Naive thymus-derived CD4-positive, alpha-beta T cell (primary cell): ENCODE measurements at regions not wholly inside any gene's neighbourhood (a gene's known extent, or its start where the extent isn't known, plus 50 kb on each side); places are given as distances from the start of the nearest gene placed in this dataset.

Experiments used
- ATAC-seq: fragments of 150-1000 bp; cut with Tn5 transposase; 2 replicates; pipeline ENCODE4 v1.10.0; 2021; ENCODE audit warnings: mild to moderate bottlenecking, moderate library complexity
- CTCF ChIA-PET: fragments of 350-600 bp; sonication (Branson Sonifier 250); formaldehyde crosslinking; loops from one replicate; lab custom pipeline; 2021; ENCODE audit warnings: antibody characterized with exemption; lab: Charles Lee
- POLR2A ChIA-PET: fragments of 350-600 bp; sonication (Branson Sonifier 250); formaldehyde crosslinking; loops from one replicate; lab custom pipeline; 2021; ENCODE audit warnings: antibody characterized with exemption, inconsistent platforms; lab: Charles Lee
- DNase-seq, 9 donors: peaks; one replicate each; pipeline versions ENCODE4 v3.0.0 to v3.0.0-alpha.2; 2020 to 2022; ENCODE audit warnings: mixed read lengths in 1 of 9
- H3K27ac ChIP-seq: one replicate; pipeline ENCODE4 v1.7.0; 2013; ENCODE audit warnings: mild to moderate bottlenecking, low read depth, low read length, moderate library complexity
- H3K27me3 ChIP-seq, 2 donors: one replicate each; pipeline ENCODE4 v1.7.0; 2013; ENCODE audit warnings: low read length in 2 of 2, mild to moderate bottlenecking in 2 of 2, moderate library complexity in 2 of 2; ENCODE audit not compliant: control insufficient read depth in 2 of 2, insufficient read depth in 2 of 2
- H3K36me3 ChIP-seq, 3 experiments: 1 replicate in 2 of 3; 2 replicates in 1 of 3; pipeline ENCODE4 v1.7.0; 2013; ENCODE audit warnings: low read length in 3 of 3, mild to moderate bottlenecking in 3 of 3, moderate library complexity in 1 of 3; ENCODE audit not compliant: insufficient read depth in 3 of 3, control insufficient read depth in 2 of 3
- H3K4me1 ChIP-seq, 2 donors: one replicate each; pipeline ENCODE4 v1.7.0; 2013; ENCODE audit warnings: low read length in 2 of 2, mild to moderate bottlenecking in 2 of 2, moderate library complexity in 1 of 2; ENCODE audit not compliant: control insufficient read depth in 2 of 2, insufficient read depth in 2 of 2
- H3K4me3 ChIP-seq: 2 replicates; pipeline ENCODE4 v1.7.0; 2013; ENCODE audit warnings: mild to moderate bottlenecking, low read length
- H3K9me3 ChIP-seq, 3 experiments: 1 replicate in 2 of 3; 2 replicates in 1 of 3; pipeline ENCODE4 v1.7.0; 2013; ENCODE audit warnings: low read length in 3 of 3; ENCODE audit not compliant: control insufficient read depth in 2 of 3
- H3K27ac Mint-ChIP-seq, 9 donors: one replicate each; pipeline ENCODE4 v1.8.0; 2020 to 2022; ENCODE audit warnings: mixed read lengths in 9 of 9, mild to moderate bottlenecking in 8 of 9, moderate library complexity in 5 of 9, inconsistent platforms in 2 of 9
- H3K27me3 Mint-ChIP-seq, 5 donors: one replicate each; pipeline ENCODE4 v1.8.0; 2021 to 2022; ENCODE audit warnings: mixed read lengths in 5 of 5, mild to moderate bottlenecking in 1 of 5
- H3K36me3 Mint-ChIP-seq, 5 donors: one replicate each; pipeline ENCODE4 v1.8.0; 2020 to 2022; ENCODE audit warnings: mixed read lengths in 5 of 5, mild to moderate bottlenecking in 3 of 5, inconsistent platforms in 1 of 5
- H3K4me1 Mint-ChIP-seq, 7 donors: one replicate each; pipeline ENCODE4 v1.8.0; 2020 to 2022; ENCODE audit warnings: mixed read lengths in 7 of 7, mild to moderate bottlenecking in 3 of 7, inconsistent platforms in 1 of 7
- H3K4me3 Mint-ChIP-seq, 10 donors: one replicate each; pipeline ENCODE4 v1.8.0; 2020 to 2022; ENCODE audit warnings: mild to moderate bottlenecking in 10 of 10, mixed read lengths in 10 of 10, moderate library complexity in 6 of 10, inconsistent platforms in 2 of 10
- H3K9me3 Mint-ChIP-seq, 11 donors: one replicate each; pipeline ENCODE4 v1.8.0; 2020 to 2022; ENCODE audit warnings: mixed read lengths in 11 of 11, mild to moderate bottlenecking in 4 of 11, inconsistent platforms in 1 of 11, moderate library complexity in 1 of 11
- intact Hi-C, 2 donors: fragments of 100-400 bp; cut with micrococcal nuclease; formaldehyde crosslinking; loops; one replicate each; pipeline ENCODE4 v1.15.1; 2023

DNA sequence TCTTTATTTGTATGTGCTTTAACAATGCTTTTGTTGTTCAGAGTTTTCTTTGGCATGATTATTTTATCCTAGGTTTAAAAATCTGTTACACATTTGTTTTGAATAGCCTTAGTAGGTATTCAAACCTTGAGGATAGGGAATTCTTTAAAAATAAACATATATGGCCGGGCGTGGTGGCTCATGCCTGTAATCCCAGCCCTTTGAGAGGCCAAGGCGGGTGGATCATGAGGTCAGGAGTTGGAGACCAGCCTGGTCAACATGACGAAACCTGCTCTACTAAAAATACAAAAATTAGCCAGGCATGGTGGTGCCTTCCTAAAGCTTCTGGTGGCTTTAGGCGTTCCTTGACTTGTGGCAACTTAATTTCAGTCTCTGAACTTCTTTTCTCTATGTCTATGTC lies 743.3 kb upstream of the EPHA6 start:
- POLR2A ChIA-PET, result no interaction called here
- Mint-ChIP-seq H3K27ac (no peak overlapping the region), H3K9me3 (peaks cover 3 to 24% (median 5%) of the 10 kb centered on the region in 11 donors), H3K4me3 (no peak overlapping the region), H3K36me3 (no peaks in the 10 kb centered on the region), H3K27me3 (no peaks in the 10 kb centered on the region), H3K4me1 (no peaks in the 10 kb centered on the region)
- no peak for ATAC-seq
- Histone ChIP-seq H3K9me3 (peaks cover 0 to 6% (median 0%) of the 10 kb centered on the region in 3 experiments), H3K4me1 (no peaks in the 10 kb centered on the region), H3K4me3 (no peak overlapping the region), H3K36me3 (no peaks in the 10 kb centered on the region), H3K27ac (no peak overlapping the region), H3K27me3 (no peaks in the 10 kb centered on the region)
- CTCF ChIA-PET, result no interaction called here
- no peak for DNase-seq
- intact Hi-C loops, result no loop called here

DNA sequence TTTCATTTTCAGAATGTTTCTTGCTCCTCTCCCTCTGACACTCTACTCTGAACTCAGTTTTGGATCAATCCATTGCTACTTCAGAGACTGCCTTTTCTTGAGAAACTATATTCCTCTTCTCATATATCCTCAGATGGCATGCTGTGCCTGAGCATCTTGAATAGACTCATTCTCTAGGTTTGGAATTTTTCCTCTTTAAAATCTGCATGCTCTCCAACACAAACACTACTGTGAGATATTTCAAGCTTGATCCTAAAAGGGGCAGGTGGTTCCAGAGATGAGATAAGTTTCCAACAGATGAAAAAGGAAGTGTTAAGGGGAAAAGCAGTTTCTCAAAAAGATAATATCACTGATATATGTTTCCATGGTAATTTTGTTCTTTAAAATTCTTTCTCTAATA lies 742.2 kb upstream of the EPHA6 start:
- POLR2A ChIA-PET, result no interaction called here
- no peak for DNase-seq
- intact Hi-C loops, result no loop called here
- H3K27me3 ChIP-seq, result no peaks in the 10 kb centered on the region
- Mint-ChIP-seq H3K4me1 (no peaks in the 10 kb centered on the region), H3K4me3 (no peak overlapping the region), H3K27ac (no peak overlapping the region), H3K9me3 (peaks cover 4 to 26% (median 5%) of the 10 kb centered on the region in 11 donors), H3K27me3 (no peaks in the 10 kb centered on the region), H3K36me3 (no peaks in the 10 kb centered on the region)
- ATAC-seq, result no peak
- CTCF ChIA-PET, result no interaction called here
- H3K9me3 ChIP-seq, result peaks cover 0 to 6% (median 0%) of the 10 kb centered on the region in 3 experiments
- no peaks in the 10 kb centered on the region for H3K36me3 ChIP-seq
- H3K27ac ChIP-seq, result no peak overlapping the region
- H3K4me1 ChIP-seq, result no peaks in the 10 kb centered on the region
- H3K4me3 ChIP-seq, result no peak overlapping the region

DNA sequence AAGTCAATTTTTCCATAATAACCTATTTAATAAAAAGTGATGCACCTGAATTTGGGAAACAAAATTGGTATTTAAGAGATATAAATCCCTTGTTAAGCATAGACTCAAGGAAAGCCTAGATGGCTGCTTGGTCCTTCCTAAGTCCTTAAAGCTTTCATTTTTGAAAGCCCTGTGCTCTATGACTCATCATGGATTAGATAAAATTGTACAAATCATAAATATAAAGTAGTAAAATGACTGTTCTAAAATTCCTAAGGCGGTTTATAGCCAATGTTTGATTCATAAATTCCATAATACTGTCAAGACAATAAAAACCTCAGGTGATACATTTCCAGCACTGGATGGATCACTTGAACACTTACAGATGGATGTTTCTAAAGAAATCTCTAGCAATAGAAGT lies 730.8 kb upstream of the EPHA6 start:
- no peak for DNase-seq
- no peaks in the 10 kb centered on the region for H3K27me3 ChIP-seq
- H3K9me3 ChIP-seq, result no peaks in the 10 kb centered on the region
- intact Hi-C loops, result no loop called here
- H3K36me3 ChIP-seq, result no peaks in the 10 kb centered on the region
- Mint-ChIP-seq H3K27me3 (no peaks in the 10 kb centered on the region), H3K4me3 (no peak overlapping the region), H3K4me1 (no peaks in the 10 kb centered on the region), H3K27ac (no peak overlapping the region), H3K36me3 (no peaks in the 10 kb centered on the region), H3K9me3 (peaks cover 0 to 10% (median 5%) of the 10 kb centered on the region in 11 donors)
- no peaks in the 10 kb centered on the region for H3K4me1 ChIP-seq
- no peak overlapping the region for H3K4me3 ChIP-seq
- CTCF ChIA-PET, result no interaction called here
- no peak for ATAC-seq
- no peak overlapping the region for H3K27ac ChIP-seq
- POLR2A ChIA-PET, result no interaction called here

DNA sequence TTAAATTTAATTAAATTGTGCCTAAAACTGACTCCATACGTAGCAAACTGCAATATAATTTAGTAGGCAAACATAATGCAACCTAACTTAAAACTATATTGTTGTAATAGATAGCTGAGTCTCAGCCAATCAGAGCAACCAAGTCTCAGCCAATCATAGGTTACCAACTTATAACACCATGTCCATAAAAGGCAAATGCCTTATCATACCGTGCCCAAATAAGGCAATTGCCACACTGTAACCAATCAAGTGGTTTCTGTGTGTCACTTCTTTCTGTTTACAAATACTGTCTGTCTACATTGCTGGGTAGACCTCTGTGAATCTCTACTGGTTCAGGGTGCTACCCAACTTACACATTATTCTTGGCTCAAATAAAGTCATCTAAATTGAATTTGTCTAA lies 728.4 kb upstream of the EPHA6 start:
- no peaks in the 10 kb centered on the region for H3K4me1 ChIP-seq
- no peak overlapping the region for H3K4me3 ChIP-seq
- Mint-ChIP-seq H3K9me3 (peaks cover 0 to 11% (median 5%) of the 10 kb centered on the region in 11 donors), H3K4me1 (no peaks in the 10 kb centered on the region), H3K27ac (no peak overlapping the region), H3K36me3 (no peaks in the 10 kb centered on the region), H3K4me3 (no peak overlapping the region), H3K27me3 (no peaks in the 10 kb centered on the region)
- ChIA-PET POLR2A (no interaction called here), CTCF (no interaction called here)
- no peak overlapping the region for H3K27ac ChIP-seq
- no peak for DNase-seq
- intact Hi-C loops, result no loop called here
- H3K27me3 ChIP-seq, result no peaks in the 10 kb centered on the region
- no peaks in the 10 kb centered on the region for H3K36me3 ChIP-seq
- no peak for ATAC-seq
- H3K9me3 ChIP-seq, result no peaks in the 10 kb centered on the region

DNA sequence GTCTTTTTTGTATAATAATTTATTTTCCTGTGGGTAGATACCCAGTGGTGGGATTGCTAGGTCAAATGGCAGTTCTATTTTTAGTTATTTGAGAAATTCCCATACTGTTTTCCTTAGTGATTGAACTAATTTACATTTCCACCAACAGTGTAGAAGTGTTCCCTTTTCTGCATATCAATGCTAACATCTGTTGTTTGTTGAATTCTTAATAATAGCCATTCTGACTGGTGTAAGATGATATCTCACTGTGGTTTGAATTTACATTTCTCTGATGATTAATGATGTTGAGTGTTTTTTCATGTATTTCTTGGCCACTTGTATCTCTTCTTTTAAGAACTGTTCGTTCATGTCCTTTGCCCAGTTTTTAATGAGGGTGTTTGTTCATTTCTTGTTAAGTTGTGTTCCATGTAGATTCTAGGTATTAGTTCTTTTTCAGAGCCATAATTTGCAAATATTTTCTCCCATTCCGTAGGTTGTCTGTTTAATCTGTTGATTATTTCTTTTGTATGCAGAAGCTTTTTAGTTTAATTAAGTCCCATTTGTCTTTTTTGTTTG lies 713.3 kb upstream of the EPHA6 start:
- H3K36me3 Mint-ChIP-seq, result no peaks in the 10 kb centered on the region
- no peaks in the 10 kb centered on the region for H3K4me1 Mint-ChIP-seq

DNA sequence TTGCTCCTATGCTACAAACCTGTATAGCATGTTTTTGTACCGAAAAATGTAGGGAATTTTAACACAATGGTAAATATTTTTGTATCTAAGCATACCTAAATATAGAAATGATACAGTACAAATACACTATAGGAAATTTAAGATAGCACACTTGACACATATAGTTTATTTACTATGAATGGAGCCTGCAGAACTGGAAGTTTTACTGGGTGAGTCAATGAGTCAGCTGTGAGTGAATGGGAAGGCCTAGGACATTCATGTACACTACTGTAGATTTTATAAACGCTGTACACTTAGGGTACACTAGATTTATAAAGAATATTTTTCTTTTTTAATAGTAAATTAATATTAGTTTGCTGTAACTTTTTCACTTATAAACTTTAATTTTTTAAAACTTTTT lies 707.7 kb upstream of the EPHA6 start:
- POLR2A ChIA-PET, result no interaction called here
- no peak overlapping the region for H3K4me3 ChIP-seq
- H3K9me3 Mint-ChIP-seq, result peaks cover 0 to 9% (median 0%) of the 10 kb centered on the region in 11 donors
- CTCF ChIA-PET, result no interaction called here
- H3K27ac ChIP-seq, result no peak overlapping the region
- H3K27ac Mint-ChIP-seq, result no peak overlapping the region
- no peaks in the 10 kb centered on the region for H3K9me3 ChIP-seq
- no peaks in the 10 kb centered on the region for H3K4me1 Mint-ChIP-seq
- no peaks in the 10 kb centered on the region for H3K36me3 ChIP-seq
- intact Hi-C loops, result no loop called here
- H3K27me3 ChIP-seq, result no peaks in the 10 kb centered on the region
- H3K27me3 Mint-ChIP-seq, result no peaks in the 10 kb centered on the region
- H3K36me3 Mint-ChIP-seq, result no peaks in the 10 kb centered on the region
- ATAC-seq (no peak), DNase-seq (no peak)
- no peaks in the 10 kb centered on the region for H3K4me1 ChIP-seq
- no peak overlapping the region for H3K4me3 Mint-ChIP-seq

More for the DNA sequence above, 713.3 kb upstream of the EPHA6 start:
- Histone ChIP-seq H3K27me3 (no peaks in the 10 kb centered on the region), H3K27ac (no peak overlapping the region), H3K36me3 (no peaks in the 10 kb centered on the region), H3K4me1 (no peaks in the 10 kb centered on the region), H3K9me3 (no peaks in the 10 kb centered on the region), H3K4me3 (no peak overlapping the region)
- ChIA-PET POLR2A (no interaction called here), CTCF (no interaction called here)
- ATAC-seq, result no peak
- Mint-ChIP-seq H3K27me3 (no peaks in the 10 kb centered on the region), H3K4me3 (no peak overlapping the region), H3K9me3 (peaks cover 0 to 18% (median 3%) of the 10 kb centered on the region in 11 donors), H3K27ac (no peak overlapping the region)
- intact Hi-C loops, result no loop called here
- no peak for DNase-seq
